PC-3 (cell line): ENCODE measurements at regions not wholly inside any gene's neighbourhood (a gene's known extent, or its start where the extent isn't known, plus 50 kb on each side); places are given as distances from the start of the nearest gene placed in this dataset.

ENCODE experiments used
- ATAC-seq: fragments of 200-7000 bp; cut with Tn5 transposase; 2 replicates; pipeline ENCODE4 v1.9.1; 2020; ENCODE audit warnings: mild to moderate bottlenecking, moderate library complexity
- BruUV-seq: library from RNA; stranded (reverse); fragments of 400-500 nt; replicated peaks from 2 replicates; lab custom pipeline; 2021; lab: Mats Ljungman, UMichigan
- CTCF ChIA-PET: fragments of 300-600 bp; sonication (Branson Sonifier 250); formaldehyde crosslinking; loops from one replicate; lab custom pipeline; 2022; ENCODE audit warnings: antibody characterized with exemption; lab: Charles Lee
- POLR2A ChIA-PET: fragments of 300-600 bp; sonication (Branson Sonifier 250); formaldehyde crosslinking; loops from one replicate; lab custom pipeline; 2022; ENCODE audit warnings: antibody characterized with exemption; ENCODE audit not compliant: unreplicated experiment; lab: Charles Lee
- DNase-seq: peaks from one replicate; pipeline ENCODE4 v3.0.0-alpha.2; 2015
- H2AFZ ChIP-seq: fragments of 300-600 bp; sonication (generic); 2 replicates; pipeline ENCODE4 v1.6.0; 2016; ENCODE audit warnings: antibody characterized with exemption, low read length
- H3F3A ChIP-seq: fragments of 300-600 bp; sonication (generic); one replicate; pipeline ENCODE4 v1.6.0; 2017; ENCODE audit warnings: antibody characterized with exemption, low read length, control low read depth, mild to moderate bottlenecking; ENCODE audit not compliant: unreplicated experiment
- H3K27ac ChIP-seq: fragments of 300-600 bp; sonication (generic); 2 replicates; pipeline ENCODE4 v1.5.1; 2016; ENCODE audit warnings: mild to moderate bottlenecking, low read length
- H3K27me3 ChIP-seq: fragments of 300-600 bp; sonication (generic); 2 replicates; pipeline ENCODE4 v1.6.1; 2016; ENCODE audit warnings: low read length, mixed read lengths
- H3K36me3 ChIP-seq: fragments of 300-600 bp; sonication (generic); 2 replicates; pipeline ENCODE4 v1.6.1; 2016; ENCODE audit warnings: low read depth, mixed run types, low read length, mixed read lengths
- H3K4me1 ChIP-seq: fragments of 300-600 bp; sonication (generic); 2 replicates; pipeline ENCODE4 v1.5.1; 2016; ENCODE audit warnings: low read length; ENCODE audit not compliant: insufficient read depth
- H3K4me2 ChIP-seq: fragments of 300-600 bp; sonication (generic); 2 replicates; pipeline ENCODE4 v1.6.0; 2016; ENCODE audit warnings: low read length
- H3K4me3 ChIP-seq: fragments of 300-600 bp; sonication (generic); 2 replicates; pipeline ENCODE4 v1.5.1; 2016; ENCODE audit warnings: mild to moderate bottlenecking, low read length, mixed read lengths
- H3K79me2 ChIP-seq: fragments of 300-600 bp; sonication (generic); 2 replicates; pipeline ENCODE4 v1.6.1; 2017; ENCODE audit warnings: low read length, mixed read lengths
- H3K9ac ChIP-seq: fragments of 300-600 bp; sonication (generic); 2 replicates; pipeline ENCODE4 v1.6.0; 2016; ENCODE audit warnings: mild to moderate bottlenecking, low read length
- H3K9me2 ChIP-seq: fragments of 300-600 bp; sonication (generic); replicated peaks from 2 replicates; pipeline ENCODE4 v1.6.1; 2016; ENCODE audit warnings: mixed run types, low read length, mixed read lengths
- H3K9me3 ChIP-seq: fragments of 300-600 bp; sonication (generic); 2 replicates; pipeline ENCODE4 v1.6.1; 2016; ENCODE audit warnings: low read length, mixed read lengths
- H4K20me1 ChIP-seq: fragments of 300-600 bp; sonication (generic); 2 replicates; pipeline ENCODE4 v1.6.1; 2016; ENCODE audit warnings: low read length, mixed read lengths
- EZH2 ChIP-seq: fragments of 300-600 bp; sonication (generic); IDR thresholded peaks from one replicate; pipeline ENCODE4 v1.6.1; 2017; ENCODE audit warnings: antibody characterized with exemption, mild to moderate bottlenecking, low read length; ENCODE audit not compliant: unreplicated experiment
- EZH2phosphoT487 ChIP-seq: fragments of 300-600 bp; sonication (generic); IDR thresholded peaks from 2 replicates; pipeline ENCODE4 v1.6.1; 2018; ENCODE audit warnings: mild to moderate bottlenecking, antibody characterized with exemption, low read length, borderline replicate concordance
- intact Hi-C: fragments of 100-400 bp; cut with micrococcal nuclease; formaldehyde crosslinking; loops from 2 replicates; pipeline ENCODE4 v1.9.0; 2023
- TF ChIP-seq, protein P1 (sequence below): fragments of 300-600 bp; sonication (generic); conservative IDR thresholded peaks from 2 replicates; pipeline ENCODE4 v1.5.1; 2017; ENCODE audit warnings: antibody characterized with exemption, low read depth, mild to moderate bottlenecking, low read length

DNA sequence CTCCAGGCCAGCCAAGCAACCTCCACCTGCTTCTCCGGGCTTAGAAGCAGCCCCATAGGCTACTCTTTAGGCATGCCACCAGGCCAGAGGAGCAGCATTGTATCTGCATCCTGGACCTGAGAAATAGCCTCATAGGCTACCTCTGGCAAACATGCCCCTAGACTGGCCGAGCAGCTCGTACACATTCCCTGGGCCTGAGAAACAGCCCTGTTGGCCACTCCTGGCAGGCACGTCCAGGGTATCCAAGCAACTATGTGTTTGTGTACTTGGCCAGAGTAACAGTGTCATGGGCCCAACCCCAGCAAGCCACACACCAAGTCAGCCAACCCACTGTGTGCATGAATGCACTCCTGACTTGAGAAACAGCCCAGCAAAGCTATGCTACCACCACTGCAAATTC is 498.7 kb upstream of the CDIN1 start:
- Histone ChIP-seq H3K9me3 (peaks cover 19% of the 10 kb centered on the region; the same call in 1 of the 2 replicates), H3K4me3 (no peak overlapping the region), H3K79me2 (no peaks in the 10 kb centered on the region), H3K27ac (no peak overlapping the region), H3K9ac (no peak overlapping the region), H3K36me3 (no peaks in the 10 kb centered on the region), H3K9me2 (peaks cover 5% of the 10 kb centered on the region; the same call in 1 of the 2 replicates), H3K4me2 (no peak overlapping the region), H3K4me1 (no peaks in the 10 kb centered on the region), H2AFZ (no peak overlapping the region), H3K27me3 (no peaks in the 10 kb centered on the region), H4K20me1 (no peaks in the 10 kb centered on the region), H3F3A (no peaks in the 10 kb centered on the region)
- intact Hi-C loops: no loop called here
- no peak for ATAC-seq
- ChIA-PET POLR2A (no interaction called here), CTCF (no interaction called here)
- no TSS peak for BruUV-seq
- DNase-seq: no peak
- no peak for TF ChIP-seq EZH2
- TF ChIP-seq, protein P1, sequence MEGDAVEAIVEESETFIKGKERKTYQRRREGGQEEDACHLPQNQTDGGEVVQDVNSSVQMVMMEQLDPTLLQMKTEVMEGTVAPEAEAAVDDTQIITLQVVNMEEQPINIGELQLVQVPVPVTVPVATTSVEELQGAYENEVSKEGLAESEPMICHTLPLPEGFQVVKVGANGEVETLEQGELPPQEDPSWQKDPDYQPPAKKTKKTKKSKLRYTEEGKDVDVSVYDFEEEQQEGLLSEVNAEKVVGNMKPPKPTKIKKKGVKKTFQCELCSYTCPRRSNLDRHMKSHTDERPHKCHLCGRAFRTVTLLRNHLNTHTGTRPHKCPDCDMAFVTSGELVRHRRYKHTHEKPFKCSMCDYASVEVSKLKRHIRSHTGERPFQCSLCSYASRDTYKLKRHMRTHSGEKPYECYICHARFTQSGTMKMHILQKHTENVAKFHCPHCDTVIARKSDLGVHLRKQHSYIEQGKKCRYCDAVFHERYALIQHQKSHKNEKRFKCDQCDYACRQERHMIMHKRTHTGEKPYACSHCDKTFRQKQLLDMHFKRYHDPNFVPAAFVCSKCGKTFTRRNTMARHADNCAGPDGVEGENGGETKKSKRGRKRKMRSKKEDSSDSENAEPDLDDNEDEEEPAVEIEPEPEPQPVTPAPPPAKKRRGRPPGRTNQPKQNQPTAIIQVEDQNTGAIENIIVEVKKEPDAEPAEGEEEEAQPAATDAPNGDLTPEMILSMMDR: no peak
- no peak for TF ChIP-seq EZH2phosphoT487

DNA sequence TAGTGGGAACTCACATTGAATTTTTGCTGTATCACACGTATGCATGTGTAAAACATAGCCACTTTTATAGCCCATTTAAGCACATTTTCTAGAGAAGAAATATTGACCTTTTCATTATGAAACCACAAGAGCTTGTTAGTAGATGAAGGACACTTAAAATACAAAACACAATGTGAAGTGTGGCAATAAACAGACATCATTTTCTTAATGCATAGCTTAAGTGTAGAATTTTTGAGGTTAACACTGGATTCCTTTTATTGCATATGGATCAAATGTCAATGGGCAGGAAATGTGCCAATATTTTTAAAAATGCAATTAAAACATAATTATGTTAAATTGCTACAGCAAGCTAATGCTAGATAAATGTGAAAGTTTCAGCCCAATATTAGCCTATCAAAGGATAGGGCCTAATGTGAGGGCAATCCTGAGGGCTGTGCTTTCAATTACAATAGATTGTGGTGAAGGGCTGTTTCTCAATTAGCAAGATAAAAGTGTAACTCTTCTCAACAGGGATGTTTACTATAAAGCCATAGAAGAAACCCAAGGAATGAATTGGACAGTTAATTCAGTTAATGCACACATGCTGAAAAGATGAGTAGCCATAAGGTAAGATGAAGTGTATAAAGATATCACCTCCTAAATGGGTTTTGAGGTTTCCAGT is 489.0 kb upstream of the CDIN1 start:
- H2AFZ ChIP-seq: no peak overlapping the region
- no peak overlapping the region for H3K4me2 ChIP-seq
- no peaks in the 10 kb centered on the region for H3K27me3 ChIP-seq
- no peaks in the 10 kb centered on the region for H3F3A ChIP-seq
- H4K20me1 ChIP-seq: no peaks in the 10 kb centered on the region
- H3K9ac ChIP-seq: no peak overlapping the region
- CTCF ChIA-PET: no interaction called here
- DNase-seq (no peak), ATAC-seq (no peak)
- POLR2A ChIA-PET: no interaction called here
- BruUV-seq: no TSS peak
- no peaks in the 10 kb centered on the region for H3K9me3 ChIP-seq
- H3K27ac ChIP-seq: no peak overlapping the region
- intact Hi-C loops: no loop called here
- no peaks in the 10 kb centered on the region for H3K79me2 ChIP-seq
- no peaks in the 10 kb centered on the region for H3K36me3 ChIP-seq
- TF ChIP-seq EZH2: no peak
- TF ChIP-seq, protein P1: no peak
- TF ChIP-seq EZH2phosphoT487: no peak
- no peaks in the 10 kb centered on the region for H3K9me2 ChIP-seq
- no peak overlapping the region for H3K4me3 ChIP-seq
- no peaks in the 10 kb centered on the region for H3K4me1 ChIP-seq

DNA sequence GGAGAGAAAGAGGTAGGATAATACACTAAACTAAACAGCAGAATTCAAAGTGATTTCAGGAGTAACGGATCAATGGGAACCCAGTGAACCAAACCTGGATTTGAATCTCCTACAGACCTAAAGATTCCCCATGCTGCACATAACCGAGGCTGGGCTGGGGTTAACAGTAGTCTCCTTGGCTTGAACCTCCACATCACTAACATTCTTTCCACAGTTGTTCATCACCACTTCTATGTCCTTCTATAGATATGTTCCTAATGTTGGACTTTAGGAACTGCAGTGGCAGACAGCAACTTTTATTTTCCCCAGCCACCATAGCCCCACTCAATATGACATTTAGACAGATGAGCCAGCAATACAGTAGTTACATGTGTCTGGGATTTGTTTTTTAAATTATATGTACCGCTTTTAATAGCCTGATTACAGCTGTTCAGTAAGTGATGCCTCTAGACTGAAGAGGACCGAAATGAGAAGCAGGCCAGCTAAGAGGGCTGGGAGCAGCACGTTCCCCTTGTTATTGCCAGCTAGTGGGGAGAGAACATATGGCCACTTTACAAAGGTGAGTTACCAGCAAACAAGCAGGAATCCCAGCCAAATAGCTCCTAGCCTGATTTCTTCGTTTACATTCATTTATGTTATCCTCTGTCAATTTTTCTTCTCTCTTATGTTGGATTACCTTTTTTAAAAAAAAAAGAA is 472.6 kb upstream of the CDIN1 start:
- ChIA-PET CTCF (no interaction called here), POLR2A (interaction anchor here (0.7 kb wide), 1 partner anchor 343 kb away, joined by 4 read pairs; no protein-coding TSS in a partner anchor)
- Histone ChIP-seq H3K27me3 (no peaks in the 10 kb centered on the region), H3K9me3 (no peaks in the 10 kb centered on the region), H3K9me2 (no peaks in the 10 kb centered on the region), H3K27ac (no peak overlapping the region), H3K4me2 (no peak overlapping the region), H4K20me1 (no peaks in the 10 kb centered on the region), H3K79me2 (no peaks in the 10 kb centered on the region), H3K4me1 (peaks cover 14% of the 10 kb centered on the region), H3K9ac (no peak overlapping the region), H3K4me3 (no peak overlapping the region), H3F3A (no peaks in the 10 kb centered on the region), H2AFZ (no peak overlapping the region), H3K36me3 (no peaks in the 10 kb centered on the region)
- ATAC-seq: no peak
- BruUV-seq: no TSS peak
- intact Hi-C loops: no loop called here
- TF ChIP-seq EZH2phosphoT487: no peak
- no peak for TF ChIP-seq EZH2
- TF ChIP-seq, protein P1: no peak
- DNase-seq: no peak
